GM23338 (cell line): ENCODE measurements at regions not wholly inside any gene's neighbourhood (a gene's known extent, or its start where the extent isn't known, plus 50 kb on each side); places are given as distances from the start of the nearest gene placed in this dataset.

Source experiments
- CREB1 ChIP-seq: fragments of 250-450 bp; sonication (Bioruptor Pico); IDR thresholded peaks from 2 replicates; pipeline ENCODE4 v1.5.0; 2020; ENCODE audit warnings: low read depth, mild to moderate bottlenecking, moderate library complexity
- CTCF ChIP-seq, 2 experiments: fragments of 200-600 bp in 1 of 2; sonication (generic) in 1 of 2; conservative IDR thresholded peaks; 2 replicates each; pipeline versions ENCODE4 v1.5.1 to v1.6.1; 2016 to 2017; ENCODE audit warnings: antibody characterized with exemption in 2 of 2, low read depth in 2 of 2, mild to moderate bottlenecking in 2 of 2, moderate library complexity in 1 of 2
- JUNB ChIP-seq: IDR thresholded peaks from one replicate; pipeline ENCODE4 v1.6.1; 2016; ENCODE audit warnings: antibody characterized with exemption; ENCODE audit not compliant: unreplicated experiment
- POLR2AphosphoS5 ChIP-seq: IDR thresholded peaks from 2 replicates; pipeline ENCODE4 v1.6.1; 2016; ENCODE audit warnings: antibody characterized with exemption, low read depth
- REST ChIP-seq: IDR thresholded peaks from one replicate; pipeline ENCODE4 v1.6.1; 2018; ENCODE audit warnings: antibody characterized with exemption; ENCODE audit not compliant: unreplicated experiment

- TF ChIP-seq CTCF (conservative IDR thresholded peaks at IDR 0.05; ENCODE audit: low read depth in 2 of 2) (no peak), JUNB (no peak), CREB1 (no peak), REST (no peak), POLR2AphosphoS5 (no peak)
Observed at GRCh38 chr20:22653658-22654642, 69.6 kb upstream of the FOXA2 start.
